GM10266 (cell line): ENCODE measurements at regions not wholly inside any gene's neighbourhood (a gene's known extent, or its start where the extent isn't known, plus 50 kb on each side); places are given as distances from the start of the nearest gene placed in this dataset.

Experiments
- DNase-seq: peaks from one replicate; pipeline ENCODE4 v3.0.0; 2012; ENCODE audit errors: extremely low spot score
- CTCF ChIP-seq: IDR thresholded peaks from 2 replicates; pipeline ENCODE4 v1.5.1; 2012; ENCODE audit warnings: mild to moderate bottlenecking, low read depth; ENCODE audit not compliant: control insufficient read depth, insufficient read depth; ENCODE audit errors: missing control alignments

- no peak for TF ChIP-seq CTCF
- no peak for DNase-seq
Measured at GRCh38 chr7:83306502-83306901, 143.8 kb upstream of the PCLO start.

DNA sequence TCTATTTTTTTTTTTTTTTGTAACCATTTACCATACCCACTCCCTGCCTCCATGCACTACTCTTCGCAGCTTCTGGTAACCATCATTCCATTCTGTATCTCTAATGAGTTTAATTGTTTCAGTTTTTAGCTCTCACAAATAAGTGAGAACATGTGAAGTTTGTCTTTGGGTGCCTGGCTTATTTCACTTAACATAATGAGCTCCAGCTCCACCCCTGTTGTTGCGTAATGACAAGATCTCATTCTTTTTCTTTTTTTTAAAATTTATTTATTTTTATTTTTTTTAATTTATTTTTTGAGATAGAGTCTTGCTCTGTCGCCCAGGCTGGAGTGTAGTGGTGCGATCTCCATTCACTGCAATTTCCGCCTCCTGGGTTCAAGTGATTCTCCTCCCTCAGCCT is 142.3 kb upstream of the PCLO start:
- no peak for TF ChIP-seq CTCF
- DNase-seq, result no peak

- DNase-seq, result no peak
- no peak for TF ChIP-seq CTCF
Measured at GRCh38 chr7:83301416-83301815, 138.7 kb upstream of the PCLO start.

GRCh38 chr7:83290211-83290610 is 127.5 kb upstream of the PCLO start:
- no peak for TF ChIP-seq CTCF

GRCh38 chr7:83289419-83289993 is 126.8 kb upstream of the PCLO start:
- DNase-seq, result no peak
- TF ChIP-seq CTCF, result no peak

More at GRCh38 chr7:83290211-83290610, 127.5 kb upstream of the PCLO start:
- no peak for DNase-seq

DNA sequence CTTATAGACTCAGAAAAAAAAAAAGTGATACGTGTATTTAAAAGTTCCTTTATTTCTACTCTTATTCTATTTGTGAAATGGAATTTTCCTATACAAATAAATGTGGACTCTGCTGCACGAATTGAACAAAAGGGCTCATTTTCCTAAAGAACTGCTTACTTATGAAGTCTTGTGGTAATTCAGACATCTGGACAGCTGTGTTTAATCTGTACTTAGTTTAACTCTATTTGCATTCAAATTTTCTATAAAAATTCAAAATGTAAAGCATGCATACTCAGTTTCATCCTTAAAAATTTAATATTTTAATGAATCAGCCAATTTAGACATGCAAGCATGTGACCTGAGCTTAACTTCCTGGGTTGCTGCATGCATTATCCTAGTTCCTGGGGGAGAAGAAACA is 118.0 kb upstream of the PCLO start:
- no peak for TF ChIP-seq CTCF
- no peak for DNase-seq

DNA sequence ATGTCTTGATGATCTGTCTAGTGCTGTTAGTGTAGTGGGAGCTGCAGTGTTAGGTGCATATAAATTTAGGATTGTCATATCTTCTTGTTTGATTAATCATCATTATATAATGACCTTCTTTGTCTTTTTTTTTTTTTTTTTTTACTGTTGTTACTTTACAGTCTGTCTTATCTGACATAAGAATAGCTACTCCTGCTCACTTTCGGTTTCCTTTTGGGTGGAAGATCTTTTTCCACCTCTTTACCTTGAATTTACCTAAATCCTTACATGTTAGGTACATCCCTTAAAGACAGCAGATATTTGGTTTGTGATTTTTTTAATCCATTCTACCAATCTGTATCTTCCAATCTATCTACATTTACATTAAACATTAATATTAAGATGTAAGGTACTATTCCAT is 113.6 kb upstream of the PCLO start:
- DNase-seq, result no peak
- TF ChIP-seq CTCF, result no peak
